ENCODE measurements at regions not wholly inside any gene's neighbourhood (a gene's known extent, or its start where the extent isn't known, plus 50 kb on each side); places are given as distances from the start of the nearest gene placed in this dataset.

DNA sequence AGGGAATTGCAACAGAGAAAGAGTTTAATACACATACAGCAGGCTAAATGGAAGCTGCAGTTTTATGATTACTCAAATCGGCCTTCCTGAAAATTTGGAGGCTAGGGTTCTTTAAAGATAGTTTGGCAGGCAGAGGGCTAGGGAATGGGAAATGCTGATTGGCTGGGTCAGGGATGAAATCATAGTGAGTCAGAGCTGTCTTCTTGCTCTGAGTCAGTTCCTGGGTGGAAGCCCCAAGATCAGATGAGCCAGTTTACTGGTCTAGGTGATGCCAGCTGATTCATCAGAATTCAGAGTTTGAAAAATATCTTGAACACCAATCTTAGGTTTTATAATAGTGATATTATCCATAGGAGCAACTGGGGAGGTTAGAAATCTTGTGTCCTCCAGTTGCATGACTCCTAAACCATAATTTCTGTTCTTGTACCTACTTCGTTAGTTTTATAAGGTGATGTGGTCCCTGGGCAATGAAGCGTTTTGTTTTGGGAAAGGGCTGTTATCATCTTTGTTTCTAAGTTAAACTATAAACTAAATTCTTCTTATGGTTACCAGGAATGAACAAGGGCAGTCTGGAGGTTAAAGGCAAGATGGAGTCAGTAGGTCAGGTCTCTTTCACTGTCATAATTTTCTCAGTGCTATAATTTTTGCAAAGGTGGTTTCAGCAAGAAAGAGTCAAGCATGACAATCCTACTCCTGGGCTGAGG lies 257.8 kb upstream of the CCDC196 start:
- ATAC-seq (no peak), FAIRE-seq (no peak), DNase-seq (no peak)
- no peaks in the 10 kb centered on the region for H3K36me3 ChIP-seq
- WGBS, 2 donors: 81 to 94% methylated on average over 3 of the region's 3 CpGs
- no peaks in the 10 kb centered on the region for H3K27me3 ChIP-seq
- H3K4me1 ChIP-seq: no peaks in the 10 kb centered on the region
- no peak overlapping the region for H3K4me3 ChIP-seq
- TF ChIP-seq, protein P1, sequence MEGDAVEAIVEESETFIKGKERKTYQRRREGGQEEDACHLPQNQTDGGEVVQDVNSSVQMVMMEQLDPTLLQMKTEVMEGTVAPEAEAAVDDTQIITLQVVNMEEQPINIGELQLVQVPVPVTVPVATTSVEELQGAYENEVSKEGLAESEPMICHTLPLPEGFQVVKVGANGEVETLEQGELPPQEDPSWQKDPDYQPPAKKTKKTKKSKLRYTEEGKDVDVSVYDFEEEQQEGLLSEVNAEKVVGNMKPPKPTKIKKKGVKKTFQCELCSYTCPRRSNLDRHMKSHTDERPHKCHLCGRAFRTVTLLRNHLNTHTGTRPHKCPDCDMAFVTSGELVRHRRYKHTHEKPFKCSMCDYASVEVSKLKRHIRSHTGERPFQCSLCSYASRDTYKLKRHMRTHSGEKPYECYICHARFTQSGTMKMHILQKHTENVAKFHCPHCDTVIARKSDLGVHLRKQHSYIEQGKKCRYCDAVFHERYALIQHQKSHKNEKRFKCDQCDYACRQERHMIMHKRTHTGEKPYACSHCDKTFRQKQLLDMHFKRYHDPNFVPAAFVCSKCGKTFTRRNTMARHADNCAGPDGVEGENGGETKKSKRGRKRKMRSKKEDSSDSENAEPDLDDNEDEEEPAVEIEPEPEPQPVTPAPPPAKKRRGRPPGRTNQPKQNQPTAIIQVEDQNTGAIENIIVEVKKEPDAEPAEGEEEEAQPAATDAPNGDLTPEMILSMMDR (IDR thresholded peaks at IDR 0.05): no peak
- H3K9me3 ChIP-seq: no peaks in the 10 kb centered on the region
- intact Hi-C loops (cut with DNase I): no loop called here
- no peak overlapping the region for H3K27ac ChIP-seq

- no peak for ATAC-seq
- TF ChIP-seq, protein P1 (IDR thresholded peaks at IDR 0.05): no peak
- intact Hi-C loops (cut with DNase I): no loop called here
- Histone ChIP-seq H3K9me3 (no peaks in the 10 kb centered on the region), H3K27ac (no peak overlapping the region), H3K27me3 (no peaks in the 10 kb centered on the region), H3K4me3 (no peak overlapping the region), H3K36me3 (no peaks in the 10 kb centered on the region), H3K4me1 (no peaks in the 10 kb centered on the region)
- 57 to 58% methylated on average over 4 of the region's 4 CpGs for WGBS, 2 donors
- no peak for FAIRE-seq
- no peak for DNase-seq
Observed at GRCh38 chr14:66231820-66232219, 254.4 kb upstream of the CCDC196 start.

DNA sequence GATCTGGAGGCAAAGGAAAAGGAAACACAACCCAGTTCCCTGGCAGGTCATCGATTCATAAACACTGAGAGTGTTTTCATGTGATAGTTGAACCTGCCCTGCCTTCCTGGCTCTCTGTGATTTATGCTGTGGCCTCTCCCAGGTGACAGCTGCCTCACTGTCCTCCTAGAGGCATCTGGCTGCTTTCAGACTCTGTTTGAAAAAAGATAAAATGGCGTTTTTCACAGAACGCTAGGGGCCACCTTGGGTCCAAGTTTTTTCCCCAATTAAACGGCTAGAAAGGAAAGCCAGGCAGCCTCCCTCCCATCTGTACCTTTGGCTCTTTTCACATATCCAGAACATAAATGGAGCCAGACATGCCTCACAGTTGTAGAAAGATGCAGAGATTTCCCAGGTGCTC lies 252.6 kb upstream of the CCDC196 start:
- TF ChIP-seq, protein P1 (IDR thresholded peaks at IDR 0.05): no peak
- no peaks in the 10 kb centered on the region for H3K4me1 ChIP-seq
- intact Hi-C loops (cut with DNase I): no loop called here
- DNase-seq (no peak), ATAC-seq (no peak), FAIRE-seq (no peak)
- H3K36me3 ChIP-seq: no peaks in the 10 kb centered on the region
- WGBS, 2 donors: 22 to 27% methylated on average over 4 of the region's 4 CpGs
- H3K27me3 ChIP-seq: no peaks in the 10 kb centered on the region
- H3K4me3 ChIP-seq: no peak overlapping the region
- H3K27ac ChIP-seq: no peak overlapping the region
- H3K9me3 ChIP-seq: no peaks in the 10 kb centered on the region

DNA sequence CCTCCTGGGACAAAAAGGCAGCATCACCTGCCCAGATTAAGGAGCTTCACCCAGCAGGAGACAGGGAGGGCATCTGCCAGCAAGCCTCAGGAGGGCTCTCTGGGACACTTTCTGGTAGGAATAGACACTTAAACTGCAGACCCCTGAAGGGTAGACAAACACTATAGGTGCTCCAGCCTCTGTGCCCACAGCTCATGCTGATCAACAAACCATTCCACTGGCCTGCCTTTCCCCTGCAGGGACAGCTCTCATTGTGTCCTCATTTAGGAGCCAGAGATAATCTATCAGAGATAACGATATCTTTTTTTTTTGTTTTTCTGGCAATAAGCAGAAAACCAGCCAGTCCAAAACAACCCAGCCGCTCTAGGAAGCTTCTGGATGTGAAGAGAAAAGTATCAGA lies 251.8 kb upstream of the CCDC196 start:
- Histone ChIP-seq H3K4me3 (no peak overlapping the region), H3K27ac (no peak overlapping the region), H3K9me3 (no peaks in the 10 kb centered on the region), H3K27me3 (no peaks in the 10 kb centered on the region), H3K4me1 (no peaks in the 10 kb centered on the region), H3K36me3 (no peaks in the 10 kb centered on the region)
- TF ChIP-seq, protein P1 (IDR thresholded peaks at IDR 0.05): no peak
- intact Hi-C loops (cut with DNase I): no loop called here
- no peak for FAIRE-seq
- no peak for ATAC-seq
- no peak for DNase-seq
- WGBS, 2 donors: 74 to 82% methylated on average over 2 of the region's 2 CpGs

DNA sequence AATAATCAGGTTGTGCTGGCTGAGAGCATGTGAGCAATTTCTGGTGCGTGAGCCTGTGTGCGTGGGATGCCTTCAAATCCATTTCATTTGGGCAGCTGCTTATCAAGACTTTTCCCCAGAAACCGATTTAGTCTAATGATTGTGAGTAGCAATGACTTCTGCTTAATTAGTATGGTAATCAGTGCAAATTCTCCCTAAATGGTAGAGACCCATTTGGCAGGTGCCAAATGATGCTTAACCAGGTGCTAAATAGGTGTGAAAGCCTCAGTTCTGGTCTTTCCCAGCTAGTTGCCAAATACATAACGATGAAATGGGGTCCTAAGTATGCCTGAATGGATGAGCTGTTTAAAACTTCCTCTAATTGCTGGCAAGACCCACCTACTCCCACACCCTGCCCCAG lies 248.4 kb upstream of the CCDC196 start:
- FAIRE-seq: no peak
- intact Hi-C loops (cut with DNase I): no loop called here

More for the DNA sequence above, 248.4 kb upstream of the CCDC196 start:
- Histone ChIP-seq H3K27ac (no peak overlapping the region), H3K36me3 (no peaks in the 10 kb centered on the region), H3K27me3 (no peaks in the 10 kb centered on the region), H3K9me3 (no peaks in the 10 kb centered on the region), H3K4me3 (no peak overlapping the region), H3K4me1 (no peaks in the 10 kb centered on the region)
- no peak for DNase-seq
- ATAC-seq: no peak
- WGBS, 2 donors: 63 to 65% methylated on average over 4 of the region's 4 CpGs
- TF ChIP-seq, protein P1 (IDR thresholded peaks at IDR 0.05): no peak

Data from pancreas (tissue), 10 donors.